ENCODE measurements at regions not wholly inside any gene's neighbourhood (a gene's known extent, or its start where the extent isn't known, plus 50 kb on each side); places are given as distances from the start of the nearest gene placed in this dataset.

DNA sequence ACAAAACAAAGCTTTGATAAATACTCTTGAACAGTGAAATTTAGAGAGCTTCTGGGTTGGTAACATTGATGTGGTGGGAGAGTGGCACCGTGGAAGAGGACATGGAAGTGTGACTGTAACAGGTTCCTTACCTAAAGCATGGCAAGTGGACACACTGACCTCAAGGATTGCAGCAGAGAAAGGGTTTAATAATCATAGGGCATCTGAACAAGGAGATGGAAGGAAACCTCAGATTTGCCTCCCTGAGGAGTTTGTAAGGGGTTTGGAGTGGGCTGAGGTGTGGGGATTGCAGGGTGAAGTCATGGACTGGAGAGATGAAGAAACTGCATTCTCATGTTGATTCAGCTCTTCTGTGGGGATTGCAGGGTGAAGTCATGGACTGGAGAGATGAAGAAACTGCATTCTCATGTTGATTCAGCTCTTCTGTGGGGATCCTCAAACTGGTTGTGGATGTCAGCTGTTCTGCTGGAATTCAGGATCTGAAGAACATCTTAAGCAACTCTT, 83.8 kb upstream of the TLK1 start:
- TF ChIP-seq, protein P1, sequence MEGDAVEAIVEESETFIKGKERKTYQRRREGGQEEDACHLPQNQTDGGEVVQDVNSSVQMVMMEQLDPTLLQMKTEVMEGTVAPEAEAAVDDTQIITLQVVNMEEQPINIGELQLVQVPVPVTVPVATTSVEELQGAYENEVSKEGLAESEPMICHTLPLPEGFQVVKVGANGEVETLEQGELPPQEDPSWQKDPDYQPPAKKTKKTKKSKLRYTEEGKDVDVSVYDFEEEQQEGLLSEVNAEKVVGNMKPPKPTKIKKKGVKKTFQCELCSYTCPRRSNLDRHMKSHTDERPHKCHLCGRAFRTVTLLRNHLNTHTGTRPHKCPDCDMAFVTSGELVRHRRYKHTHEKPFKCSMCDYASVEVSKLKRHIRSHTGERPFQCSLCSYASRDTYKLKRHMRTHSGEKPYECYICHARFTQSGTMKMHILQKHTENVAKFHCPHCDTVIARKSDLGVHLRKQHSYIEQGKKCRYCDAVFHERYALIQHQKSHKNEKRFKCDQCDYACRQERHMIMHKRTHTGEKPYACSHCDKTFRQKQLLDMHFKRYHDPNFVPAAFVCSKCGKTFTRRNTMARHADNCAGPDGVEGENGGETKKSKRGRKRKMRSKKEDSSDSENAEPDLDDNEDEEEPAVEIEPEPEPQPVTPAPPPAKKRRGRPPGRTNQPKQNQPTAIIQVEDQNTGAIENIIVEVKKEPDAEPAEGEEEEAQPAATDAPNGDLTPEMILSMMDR (IDR thresholded peaks at IDR 0.05; ENCODE audit: unreplicated experiment) = no peak
- H3K36me3 Mint-ChIP-seq (ENCODE audit: low read depth, unreplicated experiment) = peaks cover 17% of the 10 kb centered on the region
- no peaks in the 10 kb centered on the region for H3K4me1 Mint-ChIP-seq (ENCODE audit: unreplicated experiment)
- no peak for DNase-seq (ENCODE audit: low spot score)
- peaks cover 2% of the 10 kb centered on the region for H3K27me3 Mint-ChIP-seq (ENCODE audit: unreplicated experiment)
- H3K27ac Mint-ChIP-seq (ENCODE audit: unreplicated experiment) = no peak overlapping the region
- H3K4me3 Mint-ChIP-seq (ENCODE audit: unreplicated experiment) = peak overlapping the region; percentile 31
- H3K9me3 Mint-ChIP-seq (ENCODE audit: unreplicated experiment) = peaks cover 3% of the 10 kb centered on the region

DNA sequence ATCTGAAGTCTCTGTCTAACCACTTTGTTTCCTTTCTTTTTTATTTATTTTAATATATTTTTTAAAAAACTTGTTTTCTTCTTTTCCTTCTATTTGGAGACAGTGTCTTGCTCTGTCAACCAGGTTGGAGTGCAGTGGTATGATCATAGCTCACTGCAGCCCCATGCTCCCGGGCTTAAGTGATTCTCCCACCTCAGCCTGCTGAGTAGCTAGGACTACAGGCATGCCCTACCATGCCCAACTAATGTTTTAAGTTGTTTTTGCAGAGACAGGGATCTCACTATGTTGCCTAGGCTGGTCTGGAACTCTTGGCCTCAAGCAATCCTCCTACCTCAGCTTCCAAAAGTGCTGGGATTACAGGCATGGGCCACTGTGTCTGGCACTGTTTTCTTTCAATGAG, 81.1 kb upstream of the TLK1 start:
- TF ChIP-seq, protein P1 (IDR thresholded peaks at IDR 0.05; ENCODE audit: unreplicated experiment) = no peak
- peaks cover 17% of the 10 kb centered on the region for H3K36me3 Mint-ChIP-seq (ENCODE audit: low read depth, unreplicated experiment)
- no peak for DNase-seq (ENCODE audit: low spot score)
- H3K27me3 Mint-ChIP-seq (ENCODE audit: unreplicated experiment) = peaks cover 4% of the 10 kb centered on the region
- no peak overlapping the region for H3K4me3 Mint-ChIP-seq (ENCODE audit: unreplicated experiment)
- peaks cover under 1% of the 10 kb centered on the region for H3K9me3 Mint-ChIP-seq (ENCODE audit: unreplicated experiment)
- H3K4me1 Mint-ChIP-seq (ENCODE audit: unreplicated experiment) = no peaks in the 10 kb centered on the region
- H3K27ac Mint-ChIP-seq (ENCODE audit: unreplicated experiment) = no peak overlapping the region

DNA sequence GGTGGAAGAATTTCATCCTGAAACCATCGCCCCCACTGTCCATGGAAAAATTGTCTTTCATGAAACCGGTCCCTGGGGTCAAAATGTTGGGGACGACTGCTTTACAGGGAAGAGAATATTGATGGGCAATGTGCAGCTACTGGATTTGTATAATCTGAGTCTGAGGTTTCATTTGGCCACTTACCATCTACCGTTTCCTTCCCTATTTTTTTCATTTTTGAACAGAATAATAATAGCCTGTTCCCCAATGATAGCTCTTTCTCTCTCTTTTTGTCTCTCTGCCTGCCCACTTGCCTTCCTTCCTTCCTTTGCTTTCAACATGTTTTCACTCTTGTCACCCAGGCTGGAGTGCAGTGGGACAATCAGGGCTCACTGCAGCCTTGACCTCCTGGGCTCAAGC, 78.3 kb upstream of the TLK1 start:
- DNase-seq (ENCODE audit: low spot score) = no peak
- Mint-ChIP-seq H3K27ac (ENCODE audit: unreplicated experiment) (no peak overlapping the region), H3K4me3 (ENCODE audit: unreplicated experiment) (no peak overlapping the region), H3K9me3 (ENCODE audit: unreplicated experiment) (no peaks in the 10 kb centered on the region), H3K4me1 (ENCODE audit: unreplicated experiment) (no peaks in the 10 kb centered on the region), H3K27me3 (ENCODE audit: unreplicated experiment) (peaks cover 4% of the 10 kb centered on the region), H3K36me3 (ENCODE audit: low read depth, unreplicated experiment) (no peaks in the 10 kb centered on the region)
- TF ChIP-seq, protein P1 (IDR thresholded peaks at IDR 0.05; ENCODE audit: unreplicated experiment) = no peak

DNA sequence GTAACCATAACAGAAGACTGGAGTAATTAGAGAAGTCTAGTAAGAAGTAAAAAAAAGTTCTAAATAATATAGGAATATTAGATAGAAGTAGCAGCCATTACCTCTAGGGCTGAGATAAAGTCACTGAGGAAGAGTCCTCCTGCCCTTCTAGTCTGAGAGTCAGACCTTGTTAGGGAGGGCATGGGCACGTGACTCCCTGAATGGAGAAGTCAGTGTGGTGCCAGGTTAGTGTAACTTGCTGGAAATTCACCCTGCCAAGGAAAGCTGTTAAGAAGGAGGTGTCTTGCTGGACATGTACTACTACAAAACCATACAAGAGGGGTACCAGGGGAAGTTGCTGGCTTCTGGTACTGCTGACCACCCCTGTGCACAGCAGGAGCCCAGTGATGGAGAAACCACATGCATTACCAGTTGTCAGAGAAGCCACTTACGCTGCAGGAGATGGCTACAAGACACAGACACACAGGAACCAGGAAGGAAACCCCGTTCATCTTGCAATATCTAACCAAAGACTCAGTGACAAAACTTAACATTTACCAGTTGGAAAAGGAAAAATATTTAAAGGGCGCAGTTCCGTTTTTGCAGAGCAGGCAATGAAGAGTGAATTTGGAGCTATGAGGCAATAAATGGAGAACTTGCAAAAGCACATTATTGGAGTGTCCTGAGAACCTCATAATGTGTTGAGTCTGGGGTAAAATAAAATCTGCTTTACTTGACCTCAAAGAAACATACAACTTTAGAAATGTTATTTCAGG, 77.2 kb upstream of the TLK1 start:
- TF ChIP-seq, protein P1 (IDR thresholded peaks at IDR 0.05; ENCODE audit: unreplicated experiment) = no peak
- no peaks in the 10 kb centered on the region for H3K36me3 Mint-ChIP-seq (ENCODE audit: low read depth, unreplicated experiment)
- DNase-seq (ENCODE audit: low spot score) = no peak
- no peak overlapping the region for H3K4me3 Mint-ChIP-seq (ENCODE audit: unreplicated experiment)
- no peak overlapping the region for H3K27ac Mint-ChIP-seq (ENCODE audit: unreplicated experiment)
- H3K9me3 Mint-ChIP-seq (ENCODE audit: unreplicated experiment) = no peaks in the 10 kb centered on the region
- H3K27me3 Mint-ChIP-seq (ENCODE audit: unreplicated experiment) = peaks cover 4% of the 10 kb centered on the region
- no peaks in the 10 kb centered on the region for H3K4me1 Mint-ChIP-seq (ENCODE audit: unreplicated experiment)

DNA sequence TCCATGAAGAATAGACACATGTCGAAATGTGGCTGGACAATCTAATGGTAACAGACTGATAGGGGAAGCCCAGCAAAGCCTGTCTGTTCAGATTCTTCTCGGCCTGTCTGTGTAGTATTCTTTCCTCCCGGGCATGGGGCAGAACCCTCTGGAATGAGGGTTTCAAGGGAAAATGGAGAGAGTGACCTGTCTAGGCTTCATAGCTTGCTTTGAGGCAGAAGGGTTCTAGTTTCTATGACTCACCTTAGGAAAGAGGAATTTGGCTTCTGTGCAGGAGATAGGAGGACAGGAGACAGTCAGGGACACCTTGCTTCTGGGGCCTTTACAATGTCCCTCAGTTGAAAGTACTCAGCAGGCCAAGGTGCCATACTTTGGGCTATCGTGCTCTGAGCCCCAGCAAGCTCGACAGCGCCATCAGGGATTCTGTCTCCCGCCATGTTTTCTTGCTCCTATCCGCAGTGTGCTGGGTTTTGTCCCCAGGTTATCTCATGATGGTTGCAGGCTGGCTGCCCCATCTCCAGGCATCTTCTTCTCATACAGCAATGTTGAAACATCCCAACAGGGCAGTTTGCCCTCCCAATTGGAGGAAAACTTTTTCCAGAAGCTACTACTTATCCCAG, 74.7 kb upstream of the TLK1 start:
- Mint-ChIP-seq H3K9me3 (ENCODE audit: unreplicated experiment) (no peaks in the 10 kb centered on the region), H3K27ac (ENCODE audit: unreplicated experiment) (no peak overlapping the region), H3K36me3 (ENCODE audit: low read depth, unreplicated experiment) (no peaks in the 10 kb centered on the region), H3K4me3 (ENCODE audit: unreplicated experiment) (no peak overlapping the region), H3K27me3 (ENCODE audit: unreplicated experiment) (peaks cover 4% of the 10 kb centered on the region), H3K4me1 (ENCODE audit: unreplicated experiment) (no peaks in the 10 kb centered on the region)
- TF ChIP-seq, protein P1 (IDR thresholded peaks at IDR 0.05; ENCODE audit: unreplicated experiment) = no peak
- no peak for DNase-seq (ENCODE audit: low spot score)
